ENCODE measurements at regions not wholly inside any gene's neighbourhood (a gene's known extent, or its start where the extent isn't known, plus 50 kb on each side); places are given as distances from the start of the nearest gene placed in this dataset.

DNA sequence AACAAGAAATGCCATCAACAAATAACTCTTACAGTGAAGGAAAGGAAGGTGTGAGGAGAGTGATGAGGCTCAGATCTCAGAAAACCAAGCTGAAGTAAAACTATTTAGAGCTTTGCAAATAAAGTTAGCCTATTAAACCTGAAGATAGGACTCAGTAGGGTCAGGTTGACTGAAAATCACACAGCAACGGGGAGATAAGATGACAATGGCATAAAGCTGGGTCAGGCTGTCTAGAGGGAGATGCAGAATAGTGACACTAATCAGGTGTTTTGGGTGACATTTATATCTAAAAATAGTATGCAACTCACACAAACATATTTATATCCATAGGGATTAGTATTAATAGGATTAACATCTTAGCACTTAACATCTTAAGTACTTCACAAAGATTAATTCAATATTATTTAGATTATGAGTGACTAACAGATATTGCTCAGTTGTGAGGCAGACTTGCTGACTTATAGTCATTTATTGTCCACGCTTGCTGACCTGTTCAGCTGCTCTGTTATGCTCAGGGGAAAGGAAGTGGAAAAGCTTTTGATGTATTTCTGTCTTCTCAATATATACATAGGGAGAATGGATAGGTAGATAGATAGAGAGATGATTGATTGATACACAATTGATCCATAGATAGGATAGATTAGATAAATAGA lies 130.7 kb upstream of the GUCY1A1 start:
- ATAC-seq, result no peak
- ChIA-PET POLR2A (no interaction called here), CTCF (ENCODE audit: low intra/inter-chr PET ratio) (interaction anchor here (0.7 kb wide), 1 partner anchor 79 kb away, joined by 3 read pairs; no protein-coding TSS in a partner anchor)
- H3K27ac ChIP-seq (ENCODE audit: extremely low read depth, low read depth, low read length), result no peak overlapping the region
- no peak overlapping the region for H3K9ac ChIP-seq (ENCODE audit: insufficient read depth in 1 of 2, low read depth in 2 of 2, low read length in 2 of 2)
- WGBS (ENCODE audit: insufficient coverage, low coverage, missing lambda C conversion rate), result 0% methylated on average over 2 of the region's 2 CpGs
- no peaks in the 10 kb centered on the region for H3K36me3 ChIP-seq (ENCODE audit: control insufficient read depth, insufficient read depth, low read length)
- H3K4me3 ChIP-seq, result no peak overlapping the region
- H3K9me1 ChIP-seq (ENCODE audit: control insufficient read depth, insufficient read depth, low read length), result no peaks in the 10 kb centered on the region
- intact Hi-C loops (cut with micrococcal nuclease), result no loop called here
- no peaks in the 10 kb centered on the region for H3K27me3 ChIP-seq (ENCODE audit: control insufficient read depth in 2 of 2, insufficient read depth in 2 of 2, low read length in 2 of 2)
- H3K4me1 ChIP-seq (replicated peaks in 1 of 2; ENCODE audit: control insufficient read depth in 2 of 2, insufficient read depth in 2 of 2, low read length in 2 of 2), result no peaks in the 10 kb centered on the region
- no peak overlapping the region for H2AFZ ChIP-seq (ENCODE audit: low read depth, low read length)
- H4K20me1 ChIP-seq (replicated peaks; ENCODE audit: control insufficient read depth, insufficient read depth, low read length), result no peaks in the 10 kb centered on the region
- no TSS peak for BruUV-seq (replicated peaks)
- no peak overlapping the region for H3K4me2 ChIP-seq (ENCODE audit: insufficient read depth, low read length)
- no peak for DNase-seq (ENCODE audit: extremely low read depth in 1 of 4, low spot score in 3 of 4)
- in situ Hi-C loops (cut with MboI), result no loop called here
- no peaks in the 10 kb centered on the region for H3K9me3 ChIP-seq (replicated peaks; ENCODE audit: control insufficient read depth, insufficient read depth, low read depth, low read length)
- no peaks in the 10 kb centered on the region for H3K79me2 ChIP-seq (ENCODE audit: control insufficient read depth, insufficient read depth, low read length)
- FAIRE-seq, result no peak
- TF ChIP-seq ZNF699 (CRISPR knock-in tag; IDR thresholded peaks at IDR 0.05; ENCODE audit: insufficient replicate concordance) (no peak), CEBPG (CRISPR knock-in tag; IDR thresholded peaks at IDR 0.05) (no peak), CEBPG (tag; conservative IDR thresholded peaks at IDR 0.05 in 1 of 2, IDR thresholded peaks at IDR 0.05 in 1 of 2) (no peak), ZNF408 (CRISPR knock-in tag; IDR thresholded peaks at IDR 0.05; ENCODE audit: low read depth) (no peak), ZFP91 (CRISPR knock-in tag; IDR thresholded peaks at IDR 0.05) (no peak), ZNF184 (CRISPR knock-in tag; IDR thresholded peaks at IDR 0.05) (no peak), MYBL2 (IDR thresholded peaks at IDR 0.05; ENCODE audit: low read depth) (no peak), MYBL2 (CRISPR knock-in tag; IDR thresholded peaks at IDR 0.05; ENCODE audit: borderline replicate concordance) (no peak), SP1 (CRISPR knock-in tag; IDR thresholded peaks at IDR 0.05) (no peak), HOXB6 (CRISPR knock-in tag; IDR thresholded peaks at IDR 0.05; ENCODE audit: borderline replicate concordance) (no peak), HNRNPUL1 (IDR thresholded peaks at IDR 0.05; ENCODE audit: low read length) (no peak), RAD51 (IDR thresholded peaks at IDR 0.05; ENCODE audit: borderline replicate concordance, low read depth) (no peak), ZNF347 (CRISPR knock-in tag; IDR thresholded peaks at IDR 0.05; ENCODE audit: low read depth) (no peak), BHLHE40 (IDR thresholded peaks at IDR 0.05; ENCODE audit: low read length) (no peak), ZNF384 (IDR thresholded peaks at IDR 0.05; ENCODE audit: low read depth, low read length) (no peak), HNRNPK (IDR thresholded peaks at IDR 0.05; ENCODE audit: low read depth, low read length, poor library complexity, severe bottlenecking) (no peak), ESRRB (CRISPR knock-in tag; IDR thresholded peaks at IDR 0.05; ENCODE audit: borderline replicate concordance) (no peak), ETS2 (tag; IDR thresholded peaks at IDR 0.05; ENCODE audit: borderline replicate concordance, poor library complexity, severe bottlenecking) (no peak), RBM17 (IDR thresholded peaks at IDR 0.05; ENCODE audit: borderline replicate concordance, low read depth, low read length) (no peak), PHTF2 (CRISPR knock-in tag; IDR thresholded peaks at IDR 0.05) (no peak), NR4A1 (CRISPR knock-in tag; IDR thresholded peaks at IDR 0.05) (no peak), NR4A1 (tag; IDR thresholded peaks at IDR 0.05) (no peak)

All from K562 (cell line).